CD4-positive, alpha-beta T cell (primary cell): ENCODE measurements at regions not wholly inside any gene's neighbourhood (a gene's known extent, or its start where the extent isn't known, plus 50 kb on each side); places are given as distances from the start of the nearest gene placed in this dataset.

Experiments
- ATAC-seq: fragments of 200-7000 bp; cut with Tn5 transposase; one replicate; pipeline ENCODE4 v1.10.0; 2022; ENCODE audit warnings: mild to moderate bottlenecking; ENCODE audit not compliant: poor library complexity
- CTCF ChIA-PET: fragments of 350-600 bp; sonication (Branson Sonifier 250); formaldehyde crosslinking; loops from one replicate; lab custom pipeline; 2021; ENCODE audit warnings: antibody characterized with exemption, inconsistent platforms; lab: Charles Lee
- POLR2A ChIA-PET: fragments of 350-600 bp; sonication (Branson Sonifier 250); formaldehyde crosslinking; loops from one replicate; lab custom pipeline; 2021; ENCODE audit warnings: antibody characterized with exemption, inconsistent platforms; lab: Charles Lee
- DNase-seq, 14 experiments: peaks; one replicate each; pipeline ENCODE4 v3.0.0-alpha.2; 2013 to 2020; ENCODE audit warnings: mixed read lengths in 2 of 14
- H3K27ac ChIP-seq, 2 donors: one replicate each; pipeline versions ENCODE4 v1.5.1 to v1.7.0; 2013; ENCODE audit warnings: low read length in 2 of 2, low read depth in 1 of 2, mild to moderate bottlenecking in 1 of 2
- H3K27me3 ChIP-seq, 2 experiments: 1 replicate in 1 of 2; 2 replicates in 1 of 2; pipeline versions ENCODE4 v1.6.1 to v1.7.0; 2013; ENCODE audit warnings: low read length in 2 of 2, control low read depth in 1 of 2, mild to moderate bottlenecking in 1 of 2, moderate library complexity in 1 of 2; ENCODE audit not compliant: insufficient read depth in 2 of 2, control insufficient read depth in 1 of 2
- H3K36me3 ChIP-seq: one replicate; pipeline ENCODE4 v1.6.1; 2013; ENCODE audit warnings: low read length, control low read depth; ENCODE audit not compliant: insufficient read depth
- H3K4me1 ChIP-seq: one replicate; pipeline ENCODE4 v1.6.1; 2013; ENCODE audit warnings: low read length, control low read depth; ENCODE audit not compliant: insufficient read depth
- H3K4me3 ChIP-seq: one replicate; pipeline ENCODE4 v1.5.1; 2013; ENCODE audit warnings: mild to moderate bottlenecking, low read length, moderate library complexity
- H3K9me3 ChIP-seq, 2 experiments: 1 replicate in 1 of 2; 2 replicates in 1 of 2; pipeline versions ENCODE4 v1.6.1 to v1.7.0; 2013; ENCODE audit warnings: low read length in 2 of 2, mild to moderate bottlenecking in 2 of 2, control low read depth in 1 of 2, moderate library complexity in 1 of 2; ENCODE audit not compliant: control insufficient read depth in 1 of 2, insufficient read depth in 1 of 2
- H3K27ac Mint-ChIP-seq: one replicate; pipeline ENCODE4 v1.8.0; 2020; ENCODE audit warnings: mixed read lengths
- H3K27me3 Mint-ChIP-seq: one replicate; pipeline ENCODE4 v1.8.0; 2021; ENCODE audit warnings: mixed read lengths
- H3K36me3 Mint-ChIP-seq: one replicate; pipeline ENCODE4 v1.8.0; 2021; ENCODE audit warnings: low read depth, mixed read lengths
- H3K4me1 Mint-ChIP-seq: one replicate; pipeline ENCODE4 v1.8.0; 2021; ENCODE audit warnings: low read depth, mixed read lengths
- H3K4me3 Mint-ChIP-seq: one replicate; pipeline ENCODE4 v1.8.0; 2020; ENCODE audit warnings: mild to moderate bottlenecking, mixed read lengths
- H3K9me3 Mint-ChIP-seq: one replicate; pipeline ENCODE4 v1.8.0; 2020; ENCODE audit warnings: mixed read lengths
- intact Hi-C, 2 experiments: fragments of 100-400 bp; cut with DNase I in 1 of 2; cut with micrococcal nuclease in 1 of 2; formaldehyde crosslinking; loops; one replicate each; pipeline versions ENCODE4 v1.15.1 to v1.9.0; 2023 to 2025; cut with DNase I, micrococcal nuclease
- TF ChIP-seq, protein P1 (sequence below): fragments of 200-600 bp; IDR thresholded peaks from one replicate; pipeline ENCODE4 v1.8.0; 2022; ENCODE audit warnings: antibody characterized with exemption, mild to moderate bottlenecking

GRCh38 chr2:62423235-62423634, 82.8 kb downstream of the TMEM17 start:
- ATAC-seq: no peak
- H3K9me3 ChIP-seq: peaks cover 0 to 4% of the 10 kb centered on the region in 2 experiments

DNA sequence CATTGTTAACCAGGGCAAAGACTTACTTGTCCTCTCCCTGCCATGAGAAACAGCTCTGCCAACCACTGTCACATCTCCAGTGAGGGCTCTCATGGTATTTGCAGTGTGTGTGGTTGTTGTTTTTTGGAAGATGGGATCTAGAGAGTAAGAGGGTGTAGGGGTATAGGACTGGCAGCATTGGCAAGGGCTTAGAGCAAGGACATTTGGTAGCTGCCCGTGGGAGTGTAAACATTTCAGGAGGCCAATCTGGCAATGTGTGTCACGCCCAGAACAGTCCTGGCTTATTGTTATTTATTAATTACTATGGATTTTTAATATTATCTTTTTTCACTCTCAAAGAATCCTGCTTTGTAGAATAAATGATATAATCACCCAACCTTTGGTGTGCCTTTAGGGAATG, 90.5 kb downstream of the TMEM17 start:
- Histone ChIP-seq H3K27me3 (no peaks in the 10 kb centered on the region), H3K9me3 (peaks cover 0 to 4% of the 10 kb centered on the region in 2 experiments), H3K4me1 (peaks cover 5% of the 10 kb centered on the region), H3K36me3 (no peaks in the 10 kb centered on the region), H3K27ac (no peak overlapping the region), H3K4me3 (no peak overlapping the region)
- CTCF ChIA-PET: no interaction called here
- Mint-ChIP-seq H3K4me1 (peaks cover 5% of the 10 kb centered on the region), H3K4me3 (no peak overlapping the region), H3K9me3 (no peaks in the 10 kb centered on the region), H3K36me3 (no peaks in the 10 kb centered on the region), H3K27ac (no peak overlapping the region), H3K27me3 (peaks cover 2% of the 10 kb centered on the region)
- POLR2A ChIA-PET: interaction anchor here (0.6 kb wide), 1 partner anchor 378 kb away, joined by 4 read pairs; no protein-coding TSS in a partner anchor
- intact Hi-C loops: no loop called here
- ATAC-seq: no peak
- DNase-seq: no peak
- TF ChIP-seq, protein P1, sequence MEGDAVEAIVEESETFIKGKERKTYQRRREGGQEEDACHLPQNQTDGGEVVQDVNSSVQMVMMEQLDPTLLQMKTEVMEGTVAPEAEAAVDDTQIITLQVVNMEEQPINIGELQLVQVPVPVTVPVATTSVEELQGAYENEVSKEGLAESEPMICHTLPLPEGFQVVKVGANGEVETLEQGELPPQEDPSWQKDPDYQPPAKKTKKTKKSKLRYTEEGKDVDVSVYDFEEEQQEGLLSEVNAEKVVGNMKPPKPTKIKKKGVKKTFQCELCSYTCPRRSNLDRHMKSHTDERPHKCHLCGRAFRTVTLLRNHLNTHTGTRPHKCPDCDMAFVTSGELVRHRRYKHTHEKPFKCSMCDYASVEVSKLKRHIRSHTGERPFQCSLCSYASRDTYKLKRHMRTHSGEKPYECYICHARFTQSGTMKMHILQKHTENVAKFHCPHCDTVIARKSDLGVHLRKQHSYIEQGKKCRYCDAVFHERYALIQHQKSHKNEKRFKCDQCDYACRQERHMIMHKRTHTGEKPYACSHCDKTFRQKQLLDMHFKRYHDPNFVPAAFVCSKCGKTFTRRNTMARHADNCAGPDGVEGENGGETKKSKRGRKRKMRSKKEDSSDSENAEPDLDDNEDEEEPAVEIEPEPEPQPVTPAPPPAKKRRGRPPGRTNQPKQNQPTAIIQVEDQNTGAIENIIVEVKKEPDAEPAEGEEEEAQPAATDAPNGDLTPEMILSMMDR: no peak

More at GRCh38 chr2:62423235-62423634, 82.8 kb downstream of the TMEM17 start:
- no peak overlapping the region for H3K4me3 ChIP-seq
- H3K4me1 ChIP-seq: no peaks in the 10 kb centered on the region
- Mint-ChIP-seq H3K4me1 (no peaks in the 10 kb centered on the region), H3K27me3 (peaks cover 4% of the 10 kb centered on the region), H3K9me3 (no peaks in the 10 kb centered on the region), H3K36me3 (no peaks in the 10 kb centered on the region), H3K27ac (no peak overlapping the region), H3K4me3 (no peak overlapping the region)
- DNase-seq: no peak
- POLR2A ChIA-PET: no interaction called here
- no peaks in the 10 kb centered on the region for H3K27me3 ChIP-seq
- H3K27ac ChIP-seq: no peak overlapping the region
- CTCF ChIA-PET: no interaction called here
- intact Hi-C loops: no loop called here
- TF ChIP-seq, protein P1: no peak
- no peaks in the 10 kb centered on the region for H3K36me3 ChIP-seq

- DNase-seq (peak in 1 of 14 experiments; percentile 38), ATAC-seq (no peak)
- ChIA-PET POLR2A (interaction anchor here (0.6 kb wide), 1 partner anchor 378 kb away, joined by 4 read pairs; no protein-coding TSS in a partner anchor), CTCF (no interaction called here)
- Histone ChIP-seq H3K4me3 (no peak overlapping the region), H3K27me3 (no peaks in the 10 kb centered on the region), H3K9me3 (peaks cover 0 to 4% of the 10 kb centered on the region in 2 experiments), H3K36me3 (no peaks in the 10 kb centered on the region), H3K27ac (no peak overlapping the region), H3K4me1 (peaks cover 5% of the 10 kb centered on the region)
- Mint-ChIP-seq H3K36me3 (no peaks in the 10 kb centered on the region), H3K9me3 (no peaks in the 10 kb centered on the region), H3K4me1 (peaks cover 5% of the 10 kb centered on the region), H3K27ac (no peak overlapping the region), H3K4me3 (no peak overlapping the region), H3K27me3 (no peaks in the 10 kb centered on the region)
- TF ChIP-seq, protein P1: no peak
- intact Hi-C loops: no loop called here
Measured at GRCh38 chr2:62415019-62415431, 91.0 kb downstream of the TMEM17 start.
